Esophagus mucosa (tissue), 1 donor: ENCODE measurements at regions not wholly inside any gene's neighbourhood (a gene's known extent, or its start where the extent isn't known, plus 50 kb on each side); places are given as distances from the start of the nearest gene placed in this dataset.
"Not testable (repeated sequence)": the region's sequence is repeated elsewhere in the genome, so short reads cannot be mapped to it uniquely, and the experiment has no call there.

ENCODE experiments used
- ATAC-seq: fragments of 200-7000 bp; cut with Tn5 transposase; one replicate; pipeline ENCODE4 v1.9.1; 2020
- donor health status: DM: yes; HTN: yes; CAD: no.

DNA sequence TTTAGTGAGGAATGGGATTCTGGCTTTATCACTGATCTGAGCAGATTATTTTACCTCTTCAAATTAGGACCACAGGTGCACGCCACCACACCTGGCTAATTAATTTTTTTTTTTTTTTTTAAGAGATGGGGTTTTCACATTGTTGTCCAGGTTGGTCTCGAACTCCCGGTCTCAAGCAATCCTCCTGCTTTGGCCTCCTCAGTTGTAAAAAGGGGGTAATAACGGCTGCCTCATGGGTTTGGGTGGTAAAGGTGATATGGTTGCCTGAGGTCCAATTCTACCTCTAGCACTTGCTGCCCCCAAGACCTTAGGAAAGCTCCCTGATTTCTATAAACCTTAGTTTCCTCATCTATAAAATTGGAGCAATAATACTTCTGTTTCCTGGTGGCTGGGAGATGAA, 130.7 kb upstream of the HS3ST2 start:
- no peak for ATAC-seq

DNA sequence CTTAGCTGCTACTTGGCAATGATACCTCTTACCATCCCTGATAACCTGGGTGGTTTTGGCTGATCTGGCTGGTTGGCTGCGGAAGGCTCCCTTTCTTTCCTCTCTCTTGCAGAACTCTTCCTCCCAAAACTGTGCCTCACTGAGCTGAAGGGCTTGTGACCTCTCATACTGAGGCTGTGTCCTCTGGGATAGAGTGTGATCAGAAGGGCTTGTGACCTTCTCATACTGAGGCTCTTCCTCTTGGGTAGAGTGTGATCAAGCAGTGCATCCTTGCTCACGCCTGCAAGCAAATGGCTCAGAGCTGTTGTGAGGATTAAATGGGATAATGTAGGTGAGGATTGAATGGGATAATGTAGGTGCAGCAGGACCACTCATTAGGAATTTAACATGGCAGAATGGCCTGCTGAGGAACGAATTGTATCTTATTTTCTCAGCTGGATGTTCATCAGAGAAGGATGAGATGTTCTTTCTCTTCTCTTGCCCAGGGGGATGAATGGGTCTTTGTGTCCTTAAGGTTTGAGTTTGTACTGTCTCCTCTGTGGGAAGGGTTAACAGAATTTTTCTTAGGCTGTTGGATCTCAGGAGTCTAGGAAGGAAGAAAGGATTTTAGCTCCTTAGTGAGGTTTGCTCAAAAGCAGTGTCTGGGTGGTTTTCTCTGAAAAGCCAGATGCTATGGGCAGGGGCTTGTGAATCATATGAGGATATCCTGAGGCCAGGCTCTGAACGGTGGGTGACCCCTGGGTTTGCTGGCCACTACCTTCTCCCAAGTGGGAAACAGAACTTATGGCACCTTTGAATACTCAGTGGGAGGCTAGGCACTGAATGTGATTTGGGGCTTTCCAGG, 130.0 kb upstream of the HS3ST2 start:
- no peak for ATAC-seq

DNA sequence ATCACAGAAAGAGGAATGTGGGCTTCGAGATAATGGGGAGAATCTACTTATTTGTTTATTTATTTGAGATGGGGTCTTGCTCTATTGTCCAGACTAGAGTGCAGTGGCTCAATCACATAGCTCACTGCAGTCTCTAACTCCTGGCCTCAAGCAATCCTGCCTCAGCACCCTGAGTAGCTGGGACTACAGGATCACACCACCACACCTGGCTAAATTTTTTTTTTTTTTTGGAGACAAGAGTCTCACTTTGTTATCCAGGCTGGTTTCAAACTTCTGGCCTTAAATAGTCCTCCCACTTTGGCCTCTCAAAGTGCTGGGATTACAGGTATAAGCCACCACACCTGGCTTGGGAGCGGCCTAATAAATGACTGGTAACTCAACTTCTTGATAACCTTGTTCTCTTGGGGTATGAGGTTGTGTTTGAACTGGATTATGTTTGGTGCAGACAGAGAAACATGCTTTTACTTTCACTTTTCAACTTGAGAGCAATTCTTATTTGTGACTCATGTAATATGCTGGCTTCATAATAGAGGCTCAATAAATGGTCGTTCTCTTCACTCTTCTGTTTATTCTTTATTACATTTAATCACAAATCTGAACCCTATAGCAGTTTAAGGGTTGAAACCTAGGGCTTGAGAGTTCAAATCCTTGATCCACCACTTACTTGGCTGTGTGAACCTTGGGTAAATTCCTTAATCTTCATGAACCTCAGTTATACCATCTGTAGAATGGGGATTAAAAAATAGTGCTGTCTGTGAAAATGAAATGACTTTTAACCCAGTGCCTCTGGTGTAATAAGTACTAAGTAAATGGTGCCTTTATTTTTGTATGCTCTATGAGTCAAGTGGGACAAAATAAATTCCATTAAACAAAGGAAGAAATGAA, 129.1 kb upstream of the HS3ST2 start:
- no peak for ATAC-seq

- peak; percentile 50 for ATAC-seq
These were observed 128.5 kb upstream of the HS3ST2 start for GRCh38 chr16:22685459-22685830.

DNA sequence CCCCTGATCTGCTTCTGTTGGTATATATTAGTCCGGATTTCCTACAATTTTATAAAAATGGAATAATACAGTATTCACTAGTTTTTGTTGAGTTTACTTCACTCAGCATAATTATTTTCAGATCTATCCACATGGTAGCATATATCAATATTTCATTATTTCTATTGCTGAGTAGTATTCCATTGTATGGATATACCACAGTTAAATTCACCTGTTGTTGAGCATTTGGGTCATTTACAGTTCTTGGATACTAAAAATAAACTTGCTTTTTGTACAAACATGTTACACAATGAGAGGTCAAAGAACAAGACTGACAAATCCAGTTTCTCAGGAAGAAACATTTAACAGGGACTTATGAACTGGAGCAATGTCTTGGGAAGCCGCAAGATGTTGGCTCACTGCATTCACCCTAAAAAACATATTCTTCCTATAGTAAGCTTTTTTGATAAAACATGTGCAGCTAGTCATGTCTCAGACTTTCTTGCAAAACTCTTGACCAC, 126.9 kb upstream of the HS3ST2 start:
- no peak for ATAC-seq

DNA sequence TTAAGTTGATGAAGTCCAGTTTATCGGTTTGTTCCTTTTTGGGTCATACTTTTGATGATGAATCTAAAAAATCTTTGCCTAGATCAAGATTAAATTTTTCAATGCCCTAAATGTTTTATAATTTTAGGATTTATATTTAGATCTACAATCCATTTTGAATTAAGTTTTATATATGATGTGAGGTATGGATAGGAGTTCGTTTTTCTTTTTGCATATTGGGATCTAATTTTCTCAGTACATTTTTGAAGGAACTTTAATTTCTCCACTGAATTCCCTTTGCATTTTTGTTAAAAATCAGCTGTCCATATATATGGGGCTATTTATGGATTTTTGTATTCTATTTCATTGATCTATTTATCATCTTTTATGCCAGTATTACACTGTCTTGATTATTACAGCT, 125.5 kb upstream of the HS3ST2 start:
- ATAC-seq = no peak

GRCh38 chr16:22688930-22689329, 125.0 kb upstream of the HS3ST2 start:
- ATAC-seq = no peak

DNA sequence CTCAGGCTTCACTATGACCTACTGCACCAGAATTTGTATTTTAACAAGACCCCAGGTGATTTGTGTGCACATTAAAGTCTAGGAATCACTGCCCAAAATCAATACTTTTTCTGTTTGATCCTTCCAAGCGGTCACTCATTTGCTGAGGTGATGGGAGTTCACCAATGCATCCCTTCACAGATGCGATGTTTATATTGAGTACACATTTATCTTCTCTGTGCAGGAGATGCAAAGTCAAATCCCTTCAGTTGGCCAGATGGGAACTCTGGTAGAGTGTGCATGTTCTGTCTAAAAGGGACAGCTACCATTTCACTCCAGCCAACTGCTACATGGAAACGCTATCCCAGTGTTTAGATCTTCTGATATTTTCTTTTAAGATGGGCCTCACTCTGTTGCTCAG, 122.6 kb upstream of the HS3ST2 start:
- ATAC-seq = no peak

- no peak for ATAC-seq
These were observed 121.9 kb upstream of the HS3ST2 start for GRCh38 chr16:22692034-22692433.

GRCh38 chr16:22692916-22693637, 120.9 kb upstream of the HS3ST2 start:
- no peak for ATAC-seq

DNA sequence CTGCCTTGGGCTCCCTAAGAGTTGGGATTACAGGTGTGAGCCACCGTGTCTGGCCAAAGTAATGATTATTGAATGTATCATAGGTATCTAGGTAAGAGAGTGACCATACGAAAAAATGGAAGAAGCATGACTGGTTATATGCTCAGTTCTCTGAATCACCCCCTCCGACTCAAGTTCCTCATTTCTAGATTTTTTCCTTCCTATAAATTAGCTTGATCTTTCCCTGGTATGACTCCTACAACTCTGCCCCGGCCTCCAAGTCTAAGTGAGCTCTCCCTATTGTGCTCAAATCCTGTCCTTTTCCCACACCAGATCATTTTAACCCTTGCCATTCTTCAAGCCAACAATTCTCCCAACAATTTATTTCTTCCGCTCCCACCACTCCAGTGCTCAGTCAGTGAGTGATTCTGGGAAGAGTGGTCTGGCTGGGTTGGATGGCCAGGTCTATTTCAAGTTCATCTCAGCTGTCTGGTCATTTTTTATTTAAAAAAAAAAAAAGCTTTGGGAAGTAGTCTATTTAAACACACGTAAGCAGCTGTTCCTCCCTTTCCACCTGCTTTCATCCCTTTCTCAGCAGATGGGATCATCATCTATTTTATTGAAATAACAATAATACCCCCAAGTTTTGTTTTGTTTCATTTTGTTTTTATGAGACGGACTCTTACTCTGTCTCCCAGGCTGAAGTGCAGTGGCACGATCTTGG, 120.2 kb upstream of the HS3ST2 start:
- no peak for ATAC-seq

DNA sequence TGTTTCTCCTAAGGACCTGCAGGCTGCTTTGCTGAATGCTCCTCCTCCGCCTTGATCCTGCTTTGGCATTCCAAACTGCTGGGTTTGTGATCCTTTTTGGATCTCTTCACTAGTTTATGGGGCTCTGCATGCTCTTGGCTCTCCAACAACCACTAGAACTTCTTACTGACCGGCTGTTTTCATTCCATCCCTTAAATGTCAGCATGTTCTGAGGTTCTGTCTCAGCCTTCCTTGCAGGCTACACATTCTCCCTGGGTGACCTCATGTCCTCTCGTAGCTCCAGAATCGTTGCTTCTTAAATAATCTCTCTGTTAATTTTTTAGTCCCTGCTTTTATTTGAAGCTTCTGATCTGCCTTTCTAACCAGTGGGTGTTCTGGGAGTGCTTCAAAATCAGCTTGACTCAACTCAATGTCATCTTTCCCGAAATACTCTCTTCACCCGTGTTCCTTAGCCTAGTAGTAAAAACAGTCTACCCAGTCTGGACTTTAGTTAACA, 119.0 kb upstream of the HS3ST2 start:
- no peak for ATAC-seq

DNA sequence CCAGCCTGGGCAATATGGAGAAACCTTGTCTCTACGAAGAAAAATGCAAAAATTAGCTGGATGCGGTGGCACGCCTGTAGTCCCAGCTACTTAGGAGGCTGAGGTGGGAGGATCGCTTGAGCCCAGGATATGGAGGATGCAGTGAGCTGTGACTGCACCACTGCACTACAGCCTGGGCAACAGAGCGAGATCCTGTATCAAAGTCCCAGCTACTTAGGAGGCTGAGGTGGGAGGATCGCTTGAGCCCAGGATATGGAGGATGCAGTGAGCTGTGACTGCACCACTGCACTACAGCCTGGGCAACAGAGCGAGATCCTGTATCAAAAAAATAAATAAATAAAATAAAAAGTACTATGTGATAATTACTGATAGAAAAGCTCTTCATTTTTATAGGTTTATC, 118.2 kb upstream of the HS3ST2 start:
- ATAC-seq = not testable (repeated sequence)

- ATAC-seq = no peak
These were observed 114.6 kb upstream of the HS3ST2 start for GRCh38 chr16:22699356-22699755.

- ATAC-seq = no peak
These were observed 108.2 kb upstream of the HS3ST2 start for GRCh38 chr16:22705799-22706198.

DNA sequence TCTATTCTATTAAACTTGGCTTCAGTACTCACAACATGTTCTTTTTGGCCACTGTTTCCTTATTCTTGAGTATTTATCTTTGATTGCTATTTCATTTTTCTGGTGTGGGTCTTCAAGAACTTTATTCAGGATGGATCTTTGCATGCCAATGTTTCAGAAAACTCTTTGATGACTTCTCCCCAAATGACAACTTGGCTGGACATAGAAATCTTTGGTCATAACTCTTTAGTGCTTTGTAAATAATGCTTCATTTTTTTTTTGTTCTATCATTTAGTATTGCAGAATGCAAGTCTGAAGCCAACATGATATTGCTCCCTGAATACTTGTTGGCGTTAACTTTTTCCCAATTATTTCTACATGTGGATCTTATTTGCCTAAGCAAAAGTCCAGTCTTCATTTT, 103.6 kb upstream of the HS3ST2 start:
- ATAC-seq = no peak

DNA sequence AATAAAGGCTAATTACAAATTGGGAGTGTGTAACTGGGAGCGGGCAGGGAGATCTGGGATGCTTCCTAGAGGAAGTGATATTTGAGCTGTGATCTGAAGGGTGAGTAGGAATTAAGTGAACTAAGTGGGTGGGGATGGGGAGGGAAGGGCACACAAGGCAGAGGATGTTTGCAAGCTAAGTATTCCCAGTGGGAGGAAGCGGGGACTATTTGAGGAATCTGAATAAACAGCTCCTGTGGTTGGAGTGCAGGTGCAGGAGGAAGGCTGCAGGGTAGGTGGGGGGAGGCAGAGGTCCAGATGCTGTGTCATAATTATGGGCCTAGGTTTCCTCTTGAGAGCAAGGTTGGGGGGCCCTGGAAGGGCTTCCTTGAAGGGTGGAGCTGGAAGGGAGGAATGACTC, 102.1 kb upstream of the HS3ST2 start:
- ATAC-seq = no peak

- ATAC-seq = no peak
These were observed 101.5 kb upstream of the HS3ST2 start for GRCh38 chr16:22712471-22712870.

DNA sequence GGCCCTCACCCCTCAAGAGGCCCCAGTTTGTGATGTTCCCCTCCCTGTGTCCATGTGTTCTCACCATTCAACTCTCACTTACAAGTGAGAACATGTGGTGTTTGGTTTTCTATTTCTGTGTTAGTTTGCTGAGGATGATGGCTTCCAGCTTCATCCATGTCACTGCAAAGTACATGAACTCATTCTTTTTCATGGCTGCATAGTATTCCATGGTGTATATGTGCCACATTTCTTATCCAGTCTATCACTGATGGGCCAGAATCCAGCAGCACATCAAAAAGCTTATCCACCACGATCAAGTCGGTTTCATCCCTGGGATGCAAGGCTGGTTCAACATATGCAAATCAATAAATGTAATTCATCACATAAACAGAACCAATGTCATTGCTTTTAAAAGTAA, 95.4 kb upstream of the HS3ST2 start:
- not testable (repeated sequence) for ATAC-seq

DNA sequence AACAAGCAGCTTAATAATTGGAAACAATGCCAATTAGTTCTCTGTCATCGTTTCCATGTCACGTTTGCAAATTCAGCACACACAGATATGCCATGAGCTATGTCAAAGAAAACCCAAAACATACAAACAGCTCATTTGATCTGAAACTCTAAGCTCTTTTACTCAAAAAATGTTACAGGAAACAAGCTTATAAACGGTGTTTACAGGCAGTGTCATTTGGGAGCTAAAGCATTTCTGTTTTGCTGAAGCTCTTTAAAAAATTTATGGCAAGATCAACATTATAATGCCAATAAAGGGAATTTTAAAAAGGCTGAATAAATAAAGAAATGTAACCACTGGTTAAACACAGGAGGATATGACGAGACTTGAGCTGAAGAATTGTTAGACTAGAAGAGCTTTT, 94.0 kb upstream of the HS3ST2 start:
- no peak for ATAC-seq

GRCh38 chr16:22721511-22722100, 92.4 kb upstream of the HS3ST2 start:
- ATAC-seq = no peak
